NCI-H2196 treated with DMSO at 0.1 percent for 48 hours (cell line): ENCODE measurements at regions not wholly inside any gene's neighbourhood (a gene's known extent, or its start where the extent isn't known, plus 50 kb on each side); places are given as distances from the start of the nearest gene placed in this dataset.

Experiments
- DNase-seq: peaks from one replicate; lab custom pipeline; 2025; ENCODE audit not compliant: unreplicated experiment; lab: John Stamatoyannopoulos, UW

- no peak for DNase-seq
Measured at GRCh38 chr2:241924069-241924908, 54.8 kb downstream of the RTP5 start.

- DNase-seq = no peak
Measured at GRCh38 chr2:241924909-241925250, 55.4 kb downstream of the RTP5 start.

- no peak for DNase-seq
Measured at GRCh38 chr2:241925277-241925676, 55.7 kb downstream of the RTP5 start.

GRCh38 chr2:241925821-241926441, 56.4 kb downstream of the RTP5 start:
- DNase-seq = no peak

GRCh38 chr2:241926541-241927311, 57.2 kb downstream of the RTP5 start:
- no peak for DNase-seq

GRCh38 chr2:241929551-241930490, 60.3 kb downstream of the RTP5 start:
- no peak for DNase-seq

GRCh38 chr2:241931084-241931975, 61.8 kb downstream of the RTP5 start:
- DNase-seq = no peak

GRCh38 chr2:241931976-241932898, 62.7 kb downstream of the RTP5 start:
- DNase-seq = no peak

- no peak for DNase-seq
Measured at GRCh38 chr2:241932899-241933178, 63.3 kb downstream of the RTP5 start.

- no peak for DNase-seq
Measured at GRCh38 chr2:241933179-241933911, 63.8 kb downstream of the RTP5 start.

- no peak for DNase-seq
Measured at GRCh38 chr2:241935314-241935713, 65.8 kb downstream of the RTP5 start.

- no peak for DNase-seq
Measured at GRCh38 chr2:241935774-241936173, 66.2 kb downstream of the RTP5 start.

- no peak for DNase-seq
Measured at GRCh38 chr2:241936457-241937133, 67.1 kb downstream of the RTP5 start.

GRCh38 chr2:241937297-241937696, 67.8 kb downstream of the RTP5 start:
- DNase-seq = no peak

- no peak for DNase-seq
Measured at GRCh38 chr2:241939541-241939940, 70.0 kb downstream of the RTP5 start.

- DNase-seq = no peak
Measured at GRCh38 chr2:241940329-241940728, 70.8 kb downstream of the RTP5 start.

- DNase-seq = no peak
Measured at GRCh38 chr2:241941691-241942301, 72.3 kb downstream of the RTP5 start.
